HG03521 (cell line): ENCODE measurements at regions not wholly inside any gene's neighbourhood (a gene's known extent, or its start where the extent isn't known, plus 50 kb on each side); places are given as distances from the start of the nearest gene placed in this dataset.

Experiments
- ATAC-seq: cut with Tn5 transposase; IDR thresholded peaks from one replicate; pipeline ENCODE4 v1.9.1; 2021; ENCODE audit warnings: mild to moderate bottlenecking, moderate library complexity; ENCODE audit not compliant: unreplicated experiment

GRCh38 chr13:26967119-26968038, 204.2 kb downstream of the USP12 start:
- no peak for ATAC-seq

DNA sequence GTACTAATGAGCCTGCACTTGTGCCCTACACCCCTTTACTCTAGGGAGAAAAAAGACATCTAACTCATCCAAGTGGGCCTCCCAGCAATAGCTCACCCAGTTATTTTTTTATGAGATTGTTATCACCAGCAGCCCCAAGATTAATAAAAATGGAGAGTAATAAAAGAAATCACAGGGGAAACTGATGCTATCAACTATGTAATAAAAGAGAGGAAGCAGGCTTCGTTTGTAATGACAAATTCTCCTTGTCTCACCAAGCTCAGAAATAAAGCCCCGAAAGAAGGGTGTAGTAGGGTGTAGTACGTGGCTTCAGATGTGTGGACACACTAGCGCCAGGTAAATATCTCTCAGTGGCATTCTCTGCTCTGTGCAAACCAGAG, 204.9 kb downstream of the USP12 start:
- no peak for ATAC-seq

DNA sequence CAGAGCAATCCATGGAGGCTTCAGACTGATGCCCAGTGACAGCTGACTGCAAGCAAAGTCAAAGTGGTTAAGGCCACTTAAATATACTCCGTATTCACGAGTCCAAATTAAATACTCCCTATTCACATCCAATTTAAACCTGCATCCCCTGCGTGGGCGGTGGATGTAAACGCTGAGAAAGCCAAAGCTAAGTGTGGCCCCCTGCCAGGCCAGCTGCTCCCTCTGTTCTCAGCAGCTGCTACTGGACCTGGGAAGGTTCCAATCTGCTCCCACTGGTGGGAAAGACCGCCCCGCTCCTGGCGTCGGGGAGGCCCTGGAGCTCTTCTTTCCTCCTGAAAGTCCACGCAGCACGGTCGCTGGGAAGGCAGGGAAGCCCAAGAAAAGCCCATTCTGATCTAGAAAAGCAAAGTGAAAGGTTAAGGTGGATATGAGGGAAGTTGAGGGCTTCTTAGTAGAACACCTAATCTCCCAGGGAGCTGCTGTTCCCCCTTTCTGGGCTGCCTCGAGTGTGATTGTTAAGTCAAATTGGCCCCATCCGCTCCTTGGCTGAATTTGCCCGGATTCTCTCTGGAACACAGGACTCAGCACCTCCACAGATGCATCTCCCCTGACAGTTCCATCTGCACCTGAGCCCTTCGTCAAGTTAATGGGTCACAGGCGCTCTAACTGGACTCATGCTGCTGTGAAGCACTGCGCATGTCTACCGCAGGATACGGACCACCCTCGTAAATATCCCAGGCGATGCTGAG, 205.5 kb downstream of the USP12 start:
- ATAC-seq: no peak

DNA sequence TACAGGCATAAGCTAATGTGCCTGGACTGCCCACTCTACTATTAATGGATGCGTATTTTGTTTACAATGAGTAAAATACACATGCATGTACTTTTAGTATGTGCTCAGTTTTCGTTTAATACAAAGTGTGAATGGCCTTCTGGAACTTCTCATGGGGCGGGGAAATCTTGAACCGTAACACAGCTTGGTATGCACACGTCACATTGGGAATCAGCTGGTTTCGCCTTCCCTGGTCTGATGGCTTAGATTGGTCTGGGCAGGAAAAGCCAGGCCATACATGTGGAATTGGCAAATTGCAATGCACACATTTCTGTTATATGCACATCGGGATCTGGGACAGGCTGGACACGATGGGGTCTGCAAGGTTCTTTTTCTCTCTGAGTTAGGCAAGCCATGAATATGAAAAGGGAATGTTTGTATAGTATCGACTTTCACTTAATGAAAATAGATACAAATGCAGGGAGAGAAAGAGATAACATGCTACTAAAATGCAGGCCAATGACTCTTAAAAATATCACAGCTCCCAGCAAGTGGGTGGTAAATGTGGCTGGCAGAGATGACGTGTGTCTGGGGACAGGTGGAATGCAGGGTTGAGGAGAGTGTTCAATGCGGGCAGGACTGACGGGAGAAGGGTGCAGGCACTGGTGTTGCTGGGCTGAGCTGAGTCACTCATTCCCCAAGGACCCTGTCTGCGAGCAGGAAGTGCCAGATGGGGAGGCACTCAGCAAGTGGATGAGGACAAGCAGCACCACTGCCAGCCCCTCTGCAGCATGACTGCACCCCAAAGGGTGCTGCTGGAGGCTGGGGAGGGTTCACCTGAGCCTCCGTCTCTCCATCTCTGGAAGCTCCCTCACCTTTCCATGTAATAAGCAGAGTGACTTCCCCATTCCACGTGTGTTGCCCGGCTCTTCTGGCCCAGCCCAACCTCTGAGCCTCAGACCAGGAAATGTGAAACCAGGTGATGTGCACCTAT, 204.0 kb upstream of the GPR12 start:
- no peak for ATAC-seq

DNA sequence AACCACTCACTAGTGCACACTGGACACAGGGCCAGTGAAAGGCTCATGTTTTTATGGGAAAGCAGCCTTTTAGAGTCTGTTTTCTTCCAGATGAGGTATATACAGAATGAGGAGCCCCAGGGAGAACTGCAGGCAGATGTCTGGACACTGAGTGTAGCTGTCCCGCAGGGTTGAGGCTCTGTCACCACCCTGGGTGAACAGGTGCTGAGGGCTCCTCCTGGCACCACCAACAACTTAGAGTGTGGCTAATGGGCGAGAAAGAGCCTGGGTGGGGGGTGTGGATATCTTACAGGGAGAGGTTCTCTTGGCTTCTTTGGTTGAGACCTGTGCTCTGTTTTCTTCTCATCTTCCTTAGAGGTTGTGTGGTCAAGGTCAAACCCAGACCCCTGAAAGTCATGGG, 202.1 kb upstream of the GPR12 start:
- no peak for ATAC-seq

DNA sequence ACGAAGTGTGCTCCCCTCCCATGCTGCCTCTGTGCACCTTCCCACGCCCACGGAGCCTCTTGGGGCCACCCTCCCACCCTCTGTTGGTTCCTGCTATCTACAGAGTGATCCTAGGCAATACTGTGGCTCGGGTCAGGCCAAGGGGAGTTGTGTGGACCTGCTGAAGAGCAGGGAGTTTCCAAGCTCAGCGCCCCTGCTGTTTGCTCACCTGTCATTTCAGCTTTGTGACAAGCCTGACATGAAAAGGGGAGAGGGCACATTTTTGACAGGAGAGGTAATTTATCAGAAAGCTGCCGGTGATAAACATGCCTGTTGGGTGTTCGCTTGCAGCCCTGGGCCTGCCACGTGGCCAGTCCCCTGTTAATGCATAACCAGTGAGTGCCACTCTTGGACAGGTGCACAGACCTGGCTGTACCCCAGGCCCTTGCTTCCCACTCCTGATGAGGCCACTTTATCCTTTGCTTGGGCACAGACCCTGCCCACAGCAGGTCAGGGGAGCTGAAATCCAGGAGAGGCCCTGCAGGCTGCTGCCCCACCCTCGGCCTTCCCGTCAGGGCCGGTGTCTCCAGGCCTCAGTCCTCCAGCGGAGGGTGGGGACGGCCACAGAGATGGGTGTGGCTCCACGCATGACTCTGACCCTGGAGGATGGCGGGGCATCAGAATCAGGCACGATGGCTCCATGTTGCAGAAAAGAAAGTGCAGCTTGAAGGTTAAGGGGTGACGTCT, 201.5 kb upstream of the GPR12 start:
- no peak for ATAC-seq

DNA sequence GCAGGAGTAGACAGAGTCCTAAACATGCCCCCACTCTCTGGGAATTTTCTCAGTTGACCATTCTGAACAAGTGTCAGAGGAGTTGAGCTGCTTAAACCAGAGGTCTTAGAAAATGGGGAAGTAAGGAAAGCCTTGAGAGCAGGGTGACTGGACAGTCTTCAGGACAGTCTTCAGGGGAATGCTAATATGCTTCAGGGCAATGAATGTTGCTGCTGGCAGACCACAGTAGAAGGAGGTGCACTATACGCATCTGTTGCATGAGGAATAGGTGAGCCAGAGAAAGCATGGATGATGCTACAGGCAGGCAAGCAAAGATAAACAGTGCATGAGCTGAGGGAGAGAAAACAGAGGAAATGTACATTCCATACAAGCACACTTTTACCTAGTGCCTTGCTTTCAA, 196.6 kb upstream of the GPR12 start:
- ATAC-seq: no peak

DNA sequence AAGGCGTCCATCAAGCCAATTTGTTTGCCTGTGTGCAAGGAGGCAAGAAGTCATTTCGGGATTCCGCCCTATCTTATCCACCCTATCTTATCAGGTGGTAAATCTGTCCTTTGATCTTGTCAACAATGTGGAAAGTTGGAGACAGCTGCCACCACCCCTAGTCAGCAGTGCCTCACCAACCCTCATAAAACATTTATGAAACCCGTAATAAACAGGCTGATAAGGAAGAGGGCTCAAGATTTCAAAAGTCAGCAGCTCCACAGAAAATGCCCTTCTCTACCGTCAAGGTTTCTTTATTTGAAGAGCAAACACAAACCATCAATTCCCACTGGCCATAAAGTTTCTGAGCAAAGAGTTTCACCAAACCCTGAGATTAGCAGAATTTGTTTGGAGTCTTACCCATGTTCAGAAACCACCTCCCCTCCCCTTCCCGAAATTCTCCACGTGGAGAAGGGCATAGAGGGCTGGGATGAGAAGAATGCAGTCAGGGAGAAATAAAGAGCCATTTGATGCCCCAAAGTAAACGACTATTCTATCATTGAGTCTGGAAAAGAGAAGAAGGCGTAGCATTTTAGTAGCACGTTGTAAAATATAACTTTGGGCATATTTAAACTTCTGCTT, 196.0 kb upstream of the GPR12 start:
- no peak for ATAC-seq

DNA sequence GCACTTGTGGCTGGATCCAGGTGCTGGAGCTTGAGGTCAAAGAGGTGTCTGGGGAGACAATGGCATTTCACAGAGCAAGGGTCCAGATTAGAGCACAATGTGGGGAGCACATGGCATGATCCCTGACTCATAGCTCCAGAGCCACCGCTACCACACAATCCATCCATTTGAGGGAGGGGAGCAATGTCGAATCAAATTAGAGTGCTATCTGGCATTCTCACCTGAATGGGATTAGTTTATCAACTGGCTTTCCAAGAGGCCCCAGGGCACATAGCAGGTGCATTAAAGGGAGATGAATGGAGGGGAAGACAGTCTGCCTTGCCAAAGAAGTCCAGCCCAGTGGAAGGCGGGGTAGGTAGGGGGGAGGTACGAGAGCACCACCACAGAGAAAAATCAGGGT, 194.4 kb upstream of the GPR12 start:
- no peak for ATAC-seq

GRCh38 chr13:26953291-26953690, 192.7 kb upstream of the GPR12 start:
- ATAC-seq: no peak

- no peak for ATAC-seq
Measured at GRCh38 chr13:26952551-26953143, 192.1 kb upstream of the GPR12 start.

DNA sequence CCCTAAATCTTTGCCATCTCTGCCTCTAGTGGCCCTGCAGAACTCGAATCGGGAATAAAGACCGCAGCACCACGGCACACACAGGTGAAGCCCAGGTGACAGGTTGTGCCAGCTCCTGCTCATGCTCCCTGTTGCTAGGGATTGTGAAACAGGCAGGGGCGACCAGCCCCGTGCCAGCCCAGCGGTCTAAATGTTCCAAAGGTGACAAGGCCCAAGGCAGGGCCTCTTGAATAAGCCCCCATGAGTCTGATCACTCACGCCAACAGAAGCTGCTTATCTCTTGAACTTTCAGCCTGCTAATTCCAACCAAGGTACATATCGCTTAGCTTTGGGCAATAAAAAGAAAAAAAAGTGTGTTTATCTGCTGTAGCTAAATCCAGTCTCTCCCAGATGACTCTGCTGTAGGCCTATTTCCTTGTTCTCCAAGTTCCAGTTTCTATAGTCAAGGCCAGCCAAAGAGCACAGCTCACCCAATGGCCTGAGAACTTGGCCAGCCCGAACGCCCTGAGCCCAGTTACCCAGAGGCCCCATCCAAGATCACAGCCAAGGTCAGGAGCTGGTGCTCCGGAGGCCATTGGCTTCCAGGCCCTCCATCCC, 191.1 kb upstream of the GPR12 start:
- ATAC-seq: no peak

GRCh38 chr13:26950968-26951367, 190.4 kb upstream of the GPR12 start:
- ATAC-seq: no peak

DNA sequence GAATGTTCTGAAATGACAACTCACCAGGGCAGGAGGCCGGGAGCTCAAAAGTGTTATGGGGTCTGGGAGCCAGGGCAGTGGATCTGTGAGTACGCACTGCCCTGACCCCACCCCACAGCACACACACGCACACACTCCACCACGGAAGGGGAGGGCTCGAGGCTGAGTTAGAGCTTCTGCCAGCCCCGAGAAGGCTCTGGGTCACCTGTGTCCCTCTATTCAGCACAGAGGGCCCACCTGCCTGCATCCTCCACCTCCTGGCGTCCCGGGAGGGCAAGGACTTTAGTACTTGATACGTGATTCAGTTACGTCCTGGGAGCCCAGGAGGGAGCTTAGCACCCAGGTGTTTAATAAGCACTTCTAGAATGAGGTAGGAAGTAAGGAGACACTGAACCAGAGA, 190.0 kb upstream of the GPR12 start:
- no peak for ATAC-seq

GRCh38 chr13:26949701-26950502, 189.3 kb upstream of the GPR12 start:
- no peak for ATAC-seq

GRCh38 chr13:26948353-26948752, 187.8 kb upstream of the GPR12 start:
- no peak for ATAC-seq

DNA sequence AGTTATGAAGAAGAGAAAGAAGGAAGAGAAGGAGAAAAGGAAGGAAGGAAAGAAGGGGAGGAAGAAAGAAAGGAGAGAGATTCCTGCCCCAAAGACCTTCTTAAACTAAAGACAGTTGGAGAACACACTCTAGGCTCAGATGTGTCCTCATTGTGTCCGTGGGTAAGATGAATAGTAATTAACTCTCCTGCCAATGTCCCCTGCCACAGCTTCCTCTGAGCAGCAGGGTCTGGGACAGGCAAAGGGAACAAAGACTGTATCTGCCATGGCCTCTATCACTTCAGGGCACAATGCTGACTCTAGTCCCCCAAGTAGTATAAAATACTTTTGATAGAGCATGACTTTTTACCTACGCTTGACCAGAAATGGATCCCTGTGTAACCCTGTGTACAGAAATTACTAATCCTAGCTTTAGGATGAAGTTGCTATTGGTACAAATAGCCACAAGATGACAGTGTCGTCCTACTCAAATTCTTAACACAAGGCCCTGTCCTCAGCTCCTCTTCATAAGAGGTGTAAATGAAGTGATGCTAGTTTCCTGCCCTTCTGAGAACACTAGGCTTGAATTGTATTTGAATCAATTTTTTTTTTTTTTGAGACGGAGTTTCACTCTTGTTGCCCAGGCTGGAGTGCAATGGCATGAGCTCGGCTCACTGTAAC, 186.2 kb upstream of the GPR12 start:
- no peak for ATAC-seq

DNA sequence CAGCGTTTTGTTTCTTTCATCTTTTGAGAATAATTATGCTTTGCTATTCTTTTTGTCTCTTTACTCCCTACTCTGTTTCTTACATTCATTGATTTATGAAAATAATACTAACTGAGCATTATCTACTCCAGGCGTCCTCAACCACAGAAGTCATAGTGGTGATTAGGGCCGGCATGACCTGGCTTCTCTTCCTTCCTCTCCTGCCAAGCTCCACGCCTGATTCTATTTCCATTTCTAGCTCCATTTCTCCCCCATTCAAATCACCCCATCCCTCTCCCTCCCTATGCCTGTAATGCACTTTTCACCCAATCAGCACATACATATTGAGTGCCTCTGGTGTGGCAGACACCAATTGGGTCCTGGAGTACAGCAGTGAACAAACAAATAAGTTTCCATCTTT, 183.2 kb upstream of the GPR12 start:
- no peak for ATAC-seq
